ENCODE measurements at regions not wholly inside any gene's neighbourhood (a gene's known extent, or its start where the extent isn't known, plus 50 kb on each side); places are given as distances from the start of the nearest gene placed in this dataset.
A peak's percentile ranks its signal among the peaks of the same experiment; 100 is the strongest.
"Not testable (repeated sequence)": the region's sequence is repeated elsewhere in the genome, so short reads cannot be mapped to it uniquely, and the experiment has no call there.

DNA sequence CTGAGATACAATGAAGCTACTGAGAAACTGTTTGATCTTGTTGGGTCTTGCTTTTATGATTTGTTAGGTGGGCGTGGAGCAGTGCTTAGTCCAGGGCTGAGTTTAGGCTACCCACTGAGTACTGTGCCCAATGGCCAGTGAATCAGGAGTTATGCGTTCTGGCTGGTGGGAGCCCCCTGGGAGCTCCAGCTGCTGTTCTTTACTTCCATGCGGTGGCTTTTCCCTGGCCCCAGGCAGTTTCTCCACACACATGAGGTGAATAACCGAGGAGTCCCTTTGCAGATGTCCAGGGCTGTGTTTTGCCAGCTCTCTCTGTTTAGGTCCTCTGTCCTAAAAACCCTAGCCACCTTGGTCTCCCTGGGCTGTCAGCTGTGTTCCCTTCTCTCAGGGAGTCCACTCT is 106.5 kb downstream of the KLF13 start:
- DNase-seq (ENCODE audit: low spot score) = no peak
- intact Hi-C loops (cut with DNase I) = no loop called here

DNA sequence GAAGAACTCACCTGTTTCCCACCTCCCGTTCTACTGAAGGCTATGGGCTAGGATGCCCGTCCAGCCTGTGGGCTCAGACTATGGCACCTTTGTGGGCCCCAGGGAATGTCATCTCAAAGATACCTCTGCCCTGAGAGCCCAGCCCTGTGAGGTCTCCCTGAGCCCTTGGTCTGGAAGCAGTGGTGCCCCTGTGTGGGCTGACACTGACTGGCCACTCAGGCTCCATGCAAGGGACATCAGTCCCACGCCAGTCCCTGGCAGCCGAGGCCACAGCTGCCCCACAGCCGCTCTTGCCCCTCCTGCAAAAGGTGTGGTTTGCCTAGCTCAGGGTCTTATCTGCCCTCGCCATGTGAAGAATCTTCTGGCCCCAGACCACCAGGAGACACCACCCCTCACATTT is 106.9 kb downstream of the KLF13 start:
- intact Hi-C loops (cut with DNase I) = no loop called here
- no peak for DNase-seq (ENCODE audit: low spot score)

GRCh38 chr15:31434275-31434587 is 107.6 kb downstream of the KLF13 start:
- intact Hi-C loops (cut with DNase I) = loop anchor here (2.0 kb wide), 1 partner anchor 31 kb away; no protein-coding TSS in a partner anchor
- no peak for DNase-seq (ENCODE audit: low spot score)

- intact Hi-C loops (cut with DNase I) = loop anchor here (2.0 to 5.0 kb wide), 2 partner anchors 32 to 217 kb away; no protein-coding TSS in a partner anchor
Observed at GRCh38 chr15:31434588-31435260, 108.1 kb downstream of the KLF13 start.

GRCh38 chr15:31435261-31435911 is 108.8 kb downstream of the KLF13 start:
- intact Hi-C loops (cut with DNase I) = loop anchor here (2.0 to 5.0 kb wide), 2 partner anchors 33 to 218 kb away; no protein-coding TSS in a partner anchor
- DNase-seq (ENCODE audit: low spot score) = peak; percentile 91

More at GRCh38 chr15:31434588-31435260, 108.1 kb downstream of the KLF13 start:
- DNase-seq (ENCODE audit: low spot score) = peak; percentile 85

DNA sequence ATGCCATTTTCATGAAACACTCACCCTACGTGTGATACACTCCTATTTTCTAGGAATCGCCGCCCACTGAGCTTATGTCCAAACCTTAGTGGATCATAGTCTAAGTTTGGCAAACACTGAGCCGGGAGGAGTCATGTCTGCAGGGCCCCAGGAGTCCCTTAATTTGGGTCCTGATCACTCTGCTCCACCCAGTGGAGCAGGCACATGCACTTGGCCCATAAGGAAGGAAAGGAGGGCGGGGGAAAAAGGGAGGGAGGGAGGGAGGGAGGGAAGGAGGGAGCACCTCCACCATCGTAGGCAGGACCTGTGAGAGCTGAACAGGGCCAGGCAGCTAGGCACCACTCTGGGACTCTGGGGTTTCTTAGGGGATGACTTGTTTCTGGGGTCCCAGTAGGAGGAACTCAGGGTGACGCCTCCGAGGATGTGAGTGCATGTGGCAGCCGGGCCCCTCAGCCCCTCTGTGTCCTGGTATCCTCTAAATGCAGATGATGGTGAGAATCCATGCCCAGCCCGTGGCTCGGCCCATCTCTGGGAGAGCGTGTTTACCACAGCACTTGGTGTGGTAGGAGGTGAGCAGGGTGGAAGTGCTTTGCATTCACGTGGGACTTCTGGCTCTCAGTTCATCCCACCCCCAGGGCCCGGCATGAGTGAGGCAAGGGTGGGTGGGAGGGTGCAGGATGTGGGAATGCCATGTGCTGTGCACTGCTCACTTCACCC is 109.4 kb downstream of the KLF13 start:
- intact Hi-C loops (cut with DNase I) = loop anchor here (2.0 to 5.0 kb wide), 2 partner anchors 33 to 219 kb away; no protein-coding TSS in a partner anchor

GRCh38 chr15:31437686-31438085 is 111.1 kb downstream of the KLF13 start:
- intact Hi-C loops (cut with DNase I) = loop anchor here (2.0 to 5.0 kb wide), 2 partner anchors 51 to 220 kb away; no protein-coding TSS in a partner anchor
- no peak for DNase-seq (ENCODE audit: low spot score)

More for the DNA sequence above, 109.4 kb downstream of the KLF13 start:
- no peak for DNase-seq (ENCODE audit: low spot score)

DNA sequence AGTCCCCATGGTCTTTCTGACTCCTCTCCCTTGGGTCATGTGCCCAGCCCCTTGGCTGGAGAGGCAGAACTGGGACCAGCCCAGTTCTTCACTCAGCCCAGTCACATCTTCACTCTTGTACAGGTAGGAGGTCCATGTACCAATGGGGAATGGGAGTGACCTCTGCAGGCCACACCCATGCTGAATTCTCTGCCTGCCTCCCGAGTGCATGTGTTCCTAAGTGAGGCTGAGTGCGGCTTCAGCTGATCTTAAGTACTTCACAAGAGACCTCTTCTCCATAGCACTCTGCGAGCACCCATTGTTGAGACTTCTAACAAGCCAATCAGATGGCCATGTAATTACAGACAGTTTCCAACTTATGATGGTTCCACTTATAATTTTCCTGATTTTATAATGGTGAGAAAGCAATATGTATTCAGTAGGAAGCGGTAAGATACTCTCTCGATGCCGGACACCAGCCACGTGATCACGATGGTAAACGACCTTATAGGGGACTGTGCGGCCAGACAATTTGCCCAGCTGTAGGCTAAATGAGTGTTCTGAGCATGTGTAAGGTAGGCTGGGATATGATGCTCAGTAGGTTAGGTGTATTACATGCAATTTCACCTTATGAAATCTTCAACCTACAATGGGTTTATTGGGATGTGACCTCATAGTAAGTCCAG is 112.1 kb downstream of the KLF13 start:
- DNase-seq (ENCODE audit: low spot score) = no peak
- intact Hi-C loops (cut with DNase I) = loop anchor here (2.0 to 5.0 kb wide), 2 partner anchors 50 to 221 kb away; no protein-coding TSS in a partner anchor

- intact Hi-C loops (cut with DNase I) = loop anchor here (2.0 to 5.0 kb wide), 2 partner anchors 49 to 222 kb away; no protein-coding TSS in a partner anchor
- no peak for DNase-seq (ENCODE audit: low spot score)
Observed at GRCh38 chr15:31439328-31439727, 112.7 kb downstream of the KLF13 start.

GRCh38 chr15:31440216-31440615 is 113.6 kb downstream of the KLF13 start:
- intact Hi-C loops (cut with DNase I) = loop anchor here (2.0 kb wide), 2 partner anchors 75 to 113 kb away; partner anchors contain the start of gene KLF13
- not testable (repeated sequence) for DNase-seq (ENCODE audit: low spot score)

DNA sequence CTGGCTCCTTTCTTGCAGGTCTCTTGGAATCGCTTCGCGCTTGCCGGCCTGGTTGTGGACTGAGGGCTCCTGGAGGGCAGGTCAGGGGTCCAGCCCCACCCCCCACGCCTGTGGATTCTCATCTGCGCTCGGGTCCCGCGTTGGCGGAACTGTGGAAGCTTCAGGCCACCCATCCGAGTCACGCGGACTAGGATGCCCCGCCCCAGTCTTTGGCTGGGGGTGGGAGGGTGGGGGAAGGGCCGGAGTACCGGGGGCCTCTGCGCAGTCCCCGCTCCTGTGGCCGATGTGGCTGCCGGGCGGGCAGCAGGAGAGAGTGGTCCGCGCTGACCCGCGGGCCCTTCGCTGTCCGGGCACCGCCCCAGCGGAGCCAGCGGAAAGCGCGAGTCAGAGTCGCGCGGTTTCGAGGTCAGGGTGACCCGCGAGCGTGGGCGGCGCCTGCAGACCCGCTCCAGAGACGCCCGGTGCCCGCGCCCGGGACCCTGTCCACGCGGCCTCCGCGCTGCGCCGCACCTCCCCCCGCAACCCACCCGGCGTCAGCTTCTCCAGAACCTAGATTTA is 114.2 kb downstream of the KLF13 start:
- DNase-seq (ENCODE audit: low spot score) = peak; percentile 89
- intact Hi-C loops (cut with DNase I) = loop anchor here (2.0 kb wide), 2 partner anchors 76 to 114 kb away; partner anchors contain the start of gene KLF13

GRCh38 chr15:31442226-31442625 is 115.6 kb downstream of the KLF13 start:
- intact Hi-C loops (cut with DNase I) = no loop called here
- DNase-seq (ENCODE audit: low spot score) = no peak

GRCh38 chr15:31442699-31443111 is 116.1 kb downstream of the KLF13 start:
- no peak for DNase-seq (ENCODE audit: low spot score)
- intact Hi-C loops (cut with DNase I) = no loop called here

- intact Hi-C loops (cut with DNase I) = no loop called here
- no peak for DNase-seq (ENCODE audit: low spot score)
Observed at GRCh38 chr15:31444844-31445243, 118.2 kb downstream of the KLF13 start.

GRCh38 chr15:31446546-31446945 is 119.9 kb downstream of the KLF13 start:
- intact Hi-C loops (cut with DNase I) = no loop called here
- no peak for DNase-seq (ENCODE audit: low spot score)

- intact Hi-C loops (cut with DNase I) = no loop called here
Observed at GRCh38 chr15:31447931-31448634, 121.4 kb downstream of the KLF13 start.

GRCh38 chr15:31448635-31448979 is 122.0 kb downstream of the KLF13 start:
- no peak for DNase-seq (ENCODE audit: low spot score)
- intact Hi-C loops (cut with DNase I) = no loop called here

More at GRCh38 chr15:31447931-31448634, 121.4 kb downstream of the KLF13 start:
- no peak for DNase-seq (ENCODE audit: low spot score)

Measured in cardiac septum (tissue), 1 donor.